IMR-90 (cell line): ENCODE measurements at regions not wholly inside any gene's neighbourhood (a gene's known extent, or its start where the extent isn't known, plus 50 kb on each side); places are given as distances from the start of the nearest gene placed in this dataset.

ENCODE experiments used
- ATAC-seq: fragments of 200-7000 bp; cut with Tn5 transposase; 2 replicates; pipeline ENCODE4 v1.9.1; 2020; ENCODE audit warnings: low read depth, mild to moderate bottlenecking, moderate library complexity
- BruUV-seq: library from RNA; stranded (reverse); fragments of 400-500 nt; replicated peaks from 2 replicates; lab custom pipeline; 2021; lab: Mats Ljungman, UMichigan
- CTCF ChIA-PET: fragments of 300-600 bp; formaldehyde crosslinking; extraction: SDS; loops from one replicate; lab custom pipeline; 2021; ENCODE audit warnings: antibody characterized with exemption; lab: Yijun Ruan, JAX
- POLR2A ChIA-PET: fragments of 300-600 bp; sonication (Branson Sonifier 250); formaldehyde crosslinking; loops from one replicate; lab custom pipeline; 2022; ENCODE audit warnings: antibody characterized with exemption; ENCODE audit not compliant: unreplicated experiment; lab: Charles Lee
- DNase-seq: peaks from one replicate; pipeline ENCODE4 v3.0.0; 2013
- H2AFZ ChIP-seq: replicated peaks from 2 replicates; pipeline ENCODE3; 2013; ENCODE audit warnings: low read length, mild to moderate bottlenecking; ENCODE audit not compliant: poor library complexity
- H2AK5ac ChIP-seq: 2 replicates; pipeline ENCODE4 v1.6.1; 2013; ENCODE audit warnings: low read depth, low read length, inconsistent platforms
- H2AK9ac ChIP-seq: replicated peaks from 2 replicates; pipeline ENCODE3; 2013; ENCODE audit warnings: mild to moderate bottlenecking, low read depth, low read length, moderate library complexity; ENCODE audit not compliant: poor library complexity
- H2BK120ac ChIP-seq: 2 replicates; pipeline ENCODE4 v1.6.1; 2013; ENCODE audit warnings: low read depth, low read length, inconsistent platforms
- H2BK15ac ChIP-seq: 3 replicates; pipeline ENCODE4 v1.6.1; 2013; ENCODE audit warnings: low read depth, low read length, inconsistent platforms
- H2BK20ac ChIP-seq: 2 replicates; pipeline ENCODE4 v1.6.1; 2013; ENCODE audit warnings: low read depth, mild to moderate bottlenecking, inconsistent platforms, low read length, moderate library complexity
- H2BK5ac ChIP-seq: 2 replicates; pipeline ENCODE4 v1.6.1; 2013; ENCODE audit warnings: mild to moderate bottlenecking, low read depth, low read length, inconsistent platforms; ENCODE audit not compliant: poor library complexity, severe bottlenecking
- H3K14ac ChIP-seq: replicated peaks from 2 replicates; pipeline ENCODE4 v1.6.1; 2013; ENCODE audit warnings: low read depth, low read length, inconsistent platforms
- H3K18ac ChIP-seq: 2 replicates; pipeline ENCODE4 v1.6.1; 2013; ENCODE audit warnings: low read depth, low read length, control low read depth
- H3K23ac ChIP-seq: 2 replicates; pipeline ENCODE4 v1.6.1; 2013; ENCODE audit warnings: low read depth, low read length, inconsistent platforms
- H3K27ac ChIP-seq: 2 replicates; pipeline ENCODE4 v1.5.1; 2013; ENCODE audit warnings: mild to moderate bottlenecking, control low read depth, low read length; ENCODE audit not compliant: insufficient read depth
- H3K27me3 ChIP-seq: 2 replicates; pipeline ENCODE4 v1.6.1; 2013; ENCODE audit warnings: low read length; ENCODE audit not compliant: control insufficient read depth, insufficient read depth
- H3K36me3 ChIP-seq: 2 replicates; pipeline ENCODE4 v1.6.1; 2013; ENCODE audit warnings: low read length, mixed read lengths; ENCODE audit not compliant: control insufficient read depth, insufficient read depth
- H3K4ac ChIP-seq: 2 replicates; pipeline ENCODE4 v1.6.1; 2013; ENCODE audit warnings: low read depth, low read length, inconsistent platforms
- H3K4me1 ChIP-seq: 2 replicates; pipeline ENCODE4 v1.6.1; 2013; ENCODE audit warnings: low read length, mixed read lengths; ENCODE audit not compliant: control insufficient read depth, insufficient read depth
- H3K4me2 ChIP-seq: 2 replicates; pipeline ENCODE4 v1.6.1; 2013; ENCODE audit warnings: low read depth, mild to moderate bottlenecking, control low read depth, low read length, moderate library complexity
- H3K4me3 ChIP-seq: 2 replicates; pipeline ENCODE4 v1.5.1; 2013; ENCODE audit warnings: low read depth, mild to moderate bottlenecking, control low read depth, low read length, moderate library complexity; ENCODE audit not compliant: insufficient read depth
- H3K56ac ChIP-seq: 2 replicates; pipeline ENCODE4 v1.6.1; 2013; ENCODE audit warnings: low read length, inconsistent platforms; ENCODE audit not compliant: insufficient read depth; ENCODE audit errors: extremely low read depth
- H3K79me1 ChIP-seq, 2 experiments: 2 replicates each; pipeline ENCODE4 v1.6.1; 2013; ENCODE audit warnings: low read length in 2 of 2, inconsistent platforms in 1 of 2, low read depth in 1 of 2
- H3K9ac ChIP-seq: 2 replicates; pipeline ENCODE4 v1.6.1; 2013; ENCODE audit warnings: low read depth, low read length, control low read depth
- H3K9me1 ChIP-seq: 2 replicates; pipeline ENCODE4 v1.6.1; 2013; ENCODE audit warnings: low read length, inconsistent platforms; ENCODE audit not compliant: insufficient read depth
- H3K9me3 ChIP-seq: 2 replicates; pipeline ENCODE4 v1.6.1; 2013; ENCODE audit warnings: low read length; ENCODE audit not compliant: control insufficient read depth, insufficient read depth
- H4K20me1 ChIP-seq: 2 replicates; pipeline ENCODE4 v1.6.1; 2013; ENCODE audit warnings: low read length, inconsistent platforms; ENCODE audit not compliant: insufficient read depth
- H4K5ac ChIP-seq: 2 replicates; pipeline ENCODE4 v1.6.1; 2013; ENCODE audit warnings: mild to moderate bottlenecking, low read depth, low read length, control low read depth
- H4K8ac ChIP-seq, 2 experiments: 2 replicates each; pipeline ENCODE4 v1.6.1; 2013; ENCODE audit warnings: low read depth in 2 of 2, low read length in 2 of 2, control low read depth in 1 of 2, inconsistent platforms in 1 of 2
- H4K91ac ChIP-seq: 2 replicates; pipeline ENCODE4 v1.6.1; 2013; ENCODE audit warnings: low read depth, low read length, inconsistent platforms; ENCODE audit not compliant: insufficient read depth
- CHD1 ChIP-seq: IDR thresholded peaks from 2 replicates; pipeline ENCODE4 v1.6.1; 2012; ENCODE audit warnings: low read depth, low read length, improper control_type of control experiment
- FOS ChIP-seq: fragments of 150-350 bp; IDR thresholded peaks from 2 replicates; pipeline ENCODE4 v1.6.1; 2016; ENCODE audit warnings: low read depth, low read length
- POLR2A ChIP-seq: IDR thresholded peaks from 2 replicates; pipeline ENCODE4 v1.6.1; 2012; ENCODE audit warnings: mild to moderate bottlenecking, low read depth, low read length
- WGBS, 2 experiments: methylation state at CpG; one replicate each; pipeline versions ENCODE4 v1.1.5 to v1.1.7; 2013; ENCODE audit warnings: missing lambda C conversion rate in 2 of 2; ENCODE audit not compliant: insufficient read length in 1 of 2; ENCODE audit errors: extremely low coverage in 2 of 2; 5-methylcytosine and 5-hydroxymethylcytosine counted together
- dilution Hi-C: fragments of 300-500 bp; cut with HindIII; formaldehyde crosslinking; loops from one replicate; pipeline ENCODE4 v1.14.3; 2018; ENCODE audit warnings: low sequenced_read_pairs; ENCODE audit not compliant: unreplicated experiment
- in situ Hi-C: fragments of 300-500 bp; cut with MboI; formaldehyde crosslinking; loops from 3 replicates; pipeline ENCODE4 v1.14.3; 2019; ENCODE audit warnings: low sequenced_read_pairs, inconsistent platforms, mixed read lengths
- intact Hi-C: fragments of 100-400 bp; cut with micrococcal nuclease; formaldehyde crosslinking; loops from 2 replicates; pipeline ENCODE4 v1.10.0; 2022
- TF ChIP-seq, protein P1 (sequence below): fragments of 150-350 bp; IDR thresholded peaks from 2 replicates; pipeline ENCODE4 v1.6.1; 2016; ENCODE audit warnings: low read depth, mild to moderate bottlenecking, low read length, moderate library complexity, borderline replicate concordance

- dilution Hi-C loops (no loop called here), intact Hi-C loops (no loop called here), in situ Hi-C loops (no loop called here)
- Histone ChIP-seq H2BK5ac (no peak overlapping the region), H3K79me1 (no peaks in the 10 kb centered on the region), H2BK20ac (no peak overlapping the region), H2AK5ac (no peak overlapping the region), H3K14ac (no peak overlapping the region), H3K27ac (no peak overlapping the region), H4K5ac (no peak overlapping the region), H3K18ac (no peak overlapping the region), H4K91ac (no peak overlapping the region), H3K36me3 (no peaks in the 10 kb centered on the region), H3K23ac (no peak overlapping the region), H2AK9ac (no peak overlapping the region), H3K4me3 (no peak overlapping the region), H3K56ac (no peak overlapping the region), H3K9ac (no peak overlapping the region), H2BK15ac (no peak overlapping the region; the same call in 2 of the 3 replicates), H4K20me1 (no peaks in the 10 kb centered on the region), H3K4me2 (no peak overlapping the region), H3K9me3 (no peaks in the 10 kb centered on the region), H2AFZ (no peak overlapping the region), H3K4me1 (peaks cover 6% of the 10 kb centered on the region), H4K8ac (no peak overlapping the region), H3K4ac (no peak overlapping the region), H2BK120ac (no peak overlapping the region), H3K27me3 (peaks cover 4% of the 10 kb centered on the region; the same call in 1 of the 2 replicates), H3K9me1 (no peaks in the 10 kb centered on the region)
- TF ChIP-seq FOS (no peak), POLR2A (no peak), CHD1 (no peak)
- TF ChIP-seq, protein P1, sequence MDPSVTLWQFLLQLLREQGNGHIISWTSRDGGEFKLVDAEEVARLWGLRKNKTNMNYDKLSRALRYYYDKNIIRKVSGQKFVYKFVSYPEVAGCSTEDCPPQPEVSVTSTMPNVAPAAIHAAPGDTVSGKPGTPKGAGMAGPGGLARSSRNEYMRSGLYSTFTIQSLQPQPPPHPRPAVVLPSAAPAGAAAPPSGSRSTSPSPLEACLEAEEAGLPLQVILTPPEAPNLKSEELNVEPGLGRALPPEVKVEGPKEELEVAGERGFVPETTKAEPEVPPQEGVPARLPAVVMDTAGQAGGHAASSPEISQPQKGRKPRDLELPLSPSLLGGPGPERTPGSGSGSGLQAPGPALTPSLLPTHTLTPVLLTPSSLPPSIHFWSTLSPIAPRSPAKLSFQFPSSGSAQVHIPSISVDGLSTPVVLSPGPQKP: no peak
- ChIA-PET POLR2A (no interaction called here), CTCF (no interaction called here)
- WGBS, 2 experiments: no CpG with 5 or more reads among the region's 1 CpG
- BruUV-seq: no TSS peak
- DNase-seq (no peak), ATAC-seq (no peak)
Measured at GRCh38 chr12:66052988-66053615, 77.4 kb downstream of the LLPH start.
